ENCODE measurements at regions not wholly inside any gene's neighbourhood (a gene's known extent, or its start where the extent isn't known, plus 50 kb on each side); places are given as distances from the start of the nearest gene placed in this dataset.

DNA sequence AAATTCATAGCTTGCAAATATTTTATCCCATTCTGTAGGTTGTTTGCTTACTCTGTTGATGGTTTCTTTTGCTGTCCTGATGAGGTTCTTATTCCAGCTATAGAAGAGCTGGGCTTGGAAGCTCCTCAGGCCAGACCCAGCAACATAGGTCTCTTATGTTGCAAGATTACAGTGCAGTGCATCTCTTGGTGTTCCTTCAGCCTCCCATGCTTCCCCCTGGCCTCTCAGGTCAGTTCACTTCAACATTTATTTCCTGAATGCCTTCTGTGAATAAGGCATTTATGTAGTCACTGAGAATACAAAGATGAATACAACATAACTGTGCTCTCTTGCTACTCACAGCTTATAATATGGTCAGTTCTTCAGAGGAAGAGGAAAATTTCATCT is 179.0 kb upstream of the SLC39A10 start:
- Histone ChIP-seq H3K27ac (ENCODE audit: low read depth, low read length) (no peak overlapping the region), H4K91ac (replicated peaks; ENCODE audit: insufficient read length, low read length) (no peak overlapping the region), H3K9ac (replicated peaks in 1 of 4; ENCODE audit: extremely low read depth in 1 of 4, low read depth in 3 of 4, low read length in 3 of 4) (no peak overlapping the region), H3K79me1 (ENCODE audit: low read depth, low read length) (no peaks in the 10 kb centered on the region), H3K4me2 (ENCODE audit: insufficient read depth in 1 of 2, low read depth in 2 of 2, low read length in 2 of 2) (no peak overlapping the region), H3K23me2 (ENCODE audit: low read depth, low read length) (no peaks in the 10 kb centered on the region; the same call in 1 of the 2 replicates), H3K4ac (replicated peaks; ENCODE audit: insufficient read length, low read depth, low read length) (no peak overlapping the region), H3K27me3 (replicated peaks in 1 of 4; ENCODE audit: control insufficient read depth in 3 of 4, extremely low read depth in 1 of 4, insufficient read depth in 3 of 4, low read length in 3 of 4) (no peaks in the 10 kb centered on the region), H4K5ac (ENCODE audit: insufficient read length, low read depth, low read length) (no peak overlapping the region), H3K4me1 (replicated peaks in 1 of 4; ENCODE audit: control insufficient read depth in 3 of 4, insufficient read depth in 4 of 4, low read length in 3 of 4) (no peaks in the 10 kb centered on the region), H2BK5ac (ENCODE audit: low read depth, low read length) (no peak overlapping the region), H4K8ac (ENCODE audit: extremely low read depth, insufficient read depth, low read length) (no peak overlapping the region), H2BK20ac (ENCODE audit: low read length) (no peak overlapping the region), H3K79me2 (ENCODE audit: control insufficient read depth in 1 of 2, insufficient read depth in 2 of 2, low read length in 2 of 2) (no peaks in the 10 kb centered on the region), H3K18ac (ENCODE audit: extremely low read depth, low read length) (no peak overlapping the region), H3K36me3 (ENCODE audit: control insufficient read depth in 2 of 4, insufficient read depth in 4 of 4, low read length in 3 of 4) (no peaks in the 10 kb centered on the region), H3K9me3 (ENCODE audit: insufficient read depth in 2 of 2, low read depth in 1 of 2, low read length in 1 of 2) (no peaks in the 10 kb centered on the region), H3K23ac (ENCODE audit: insufficient read length) (no peak overlapping the region), H2BK15ac (ENCODE audit: low read length) (no peak overlapping the region), H2BK12ac (ENCODE audit: low read depth, low read length) (no peak overlapping the region), H2AK5ac (ENCODE audit: low read depth, low read length) (no peak overlapping the region), H2AFZ (ENCODE audit: low read length) (no peak overlapping the region), H3K56ac (replicated peaks; ENCODE audit: insufficient read length, low read depth, low read length) (no peak overlapping the region), H3K4me3 (ENCODE audit: extremely low read depth in 1 of 4, insufficient read depth in 2 of 4, low read depth in 3 of 4, low read length in 4 of 4) (no peak overlapping the region), H3K14ac (ENCODE audit: insufficient read length) (no peak overlapping the region), H2BK120ac (replicated peaks; ENCODE audit: low read depth, low read length) (no peak overlapping the region), H4K20me1 (replicated peaks in 1 of 2; ENCODE audit: control insufficient read depth in 1 of 2, insufficient read depth in 2 of 2, low read length in 2 of 2) (no peaks in the 10 kb centered on the region)
- TF ChIP-seq TCF12 (IDR thresholded peaks at IDR 0.05; ENCODE audit: low read depth, low read length) (no peak), CEBPB (IDR thresholded peaks at IDR 0.05; ENCODE audit: low read depth, low read length) (no peak)
- DNase-seq (ENCODE audit: low read depth in 1 of 2, low spot score in 2 of 2) (no peak), FAIRE-seq (no peak)
- ChIA-PET POLR2A (ENCODE audit: partially characterized antibody) (no interaction called here), CTCF (ENCODE audit: partially characterized antibody) (interaction anchor here (1.2 kb wide), 1 partner anchor 12 kb away, joined by 4 read pairs; no protein-coding TSS in a partner anchor)
